ENCODE measurements at regions not wholly inside any gene's neighbourhood (a gene's known extent, or its start where the extent isn't known, plus 50 kb on each side); places are given as distances from the start of the nearest gene placed in this dataset.
"Not testable (repeated sequence)": the region's sequence is repeated elsewhere in the genome, so short reads cannot be mapped to it uniquely, and the experiment has no call there.

GRCh38 chrX:82528525-82528924 is 979.6 kb upstream of the POU3F4 start:
- Histone ChIP-seq H3K27me3 (no peaks in the 10 kb centered on the region), H3K4me3 (no peak overlapping the region), H3K9me3 (peaks cover 0 to 7% (median 0%) of the 10 kb centered on the region in 3 donors), H3K27ac (no peak overlapping the region), H3K4me1 (no peaks in the 10 kb centered on the region), H3K36me3 (no peaks in the 10 kb centered on the region)
- no peak for DNase-seq
- intact Hi-C loops (cut with DNase I; ENCODE audit: low total_unique reads) = no loop called here
- no peak for TF ChIP-seq CTCF (IDR thresholded peaks at IDR 0.05)

DNA sequence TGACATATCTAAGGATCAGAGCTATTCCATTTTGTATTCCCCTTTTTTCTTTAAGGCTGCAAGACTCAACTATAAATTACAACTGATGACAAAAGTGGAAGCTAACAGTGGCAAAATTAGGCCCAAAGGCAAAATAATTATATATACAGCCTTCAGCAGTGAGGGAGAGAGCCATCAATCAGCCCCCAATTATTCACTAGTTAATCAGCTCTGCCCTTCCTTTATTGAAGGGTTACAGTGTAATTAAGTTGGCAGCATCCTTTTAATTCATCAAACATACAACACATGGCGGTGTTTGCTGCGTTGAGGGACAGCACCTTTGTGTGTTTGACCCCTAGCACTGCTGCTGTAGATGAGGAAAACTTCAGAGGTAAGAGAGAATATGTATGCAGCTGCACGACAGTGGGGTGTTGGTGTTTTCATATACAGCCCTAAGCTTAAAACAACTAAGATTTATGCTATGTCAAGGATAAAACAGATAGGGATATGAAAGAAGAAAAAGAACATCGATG is 973.9 kb upstream of the POU3F4 start:
- TF ChIP-seq CTCF (IDR thresholded peaks at IDR 0.05) = no peak
- DNase-seq = no peak
- Histone ChIP-seq H3K27ac (no peak overlapping the region), H3K9me3 (no peaks in the 10 kb centered on the region), H3K27me3 (no peaks in the 10 kb centered on the region), H3K4me3 (no peak overlapping the region), H3K4me1 (no peaks in the 10 kb centered on the region), H3K36me3 (no peaks in the 10 kb centered on the region)
- intact Hi-C loops (cut with DNase I; ENCODE audit: low total_unique reads) = no loop called here

DNA sequence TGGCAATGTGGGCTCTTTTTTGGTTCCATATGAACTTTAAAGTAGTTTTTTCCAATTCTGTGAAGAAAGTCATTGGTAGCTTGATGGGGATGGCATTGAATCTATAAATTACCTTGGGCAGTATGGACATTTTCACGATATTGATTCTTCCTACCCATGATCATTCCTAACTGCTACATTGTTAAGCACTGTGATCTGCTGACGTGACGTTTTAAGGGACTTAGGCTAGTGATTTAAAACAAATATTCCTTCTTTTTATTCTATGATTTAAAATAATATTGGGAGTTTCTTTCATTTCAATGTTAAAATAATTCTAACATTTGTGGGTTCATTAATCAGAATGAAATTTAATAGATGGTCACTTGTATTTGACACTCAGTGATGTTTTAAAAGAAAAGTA is 970.9 kb upstream of the POU3F4 start:
- H3K36me3 ChIP-seq; intact Hi-C loops (cut with DNase I; ENCODE audit: low total_unique reads); DNase-seq: not testable (repeated sequence)

DNA sequence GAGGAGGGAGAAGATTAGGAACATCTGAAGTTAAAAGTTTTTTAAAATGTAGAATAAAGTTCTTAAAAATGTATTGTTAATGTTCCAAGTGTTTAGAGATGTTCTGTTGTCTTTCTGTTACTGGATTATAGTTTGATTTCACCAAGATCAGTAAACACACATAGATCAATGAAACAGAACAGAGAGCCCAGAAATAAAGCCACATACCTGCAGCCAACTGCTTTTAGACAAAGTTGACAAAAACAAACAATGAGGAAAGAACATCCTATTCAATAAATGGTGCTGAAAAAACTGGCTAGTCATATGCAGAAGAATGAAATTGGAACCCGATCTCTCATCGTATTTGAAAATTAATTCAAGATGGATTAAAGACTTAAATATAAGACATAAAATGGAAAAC is 966.3 kb upstream of the POU3F4 start:
- H3K4me1 ChIP-seq = no peaks in the 10 kb centered on the region
- intact Hi-C loops (cut with DNase I; ENCODE audit: low total_unique reads) = no loop called here
- TF ChIP-seq CTCF (IDR thresholded peaks at IDR 0.05) = no peak

More for the DNA sequence above, 970.9 kb upstream of the POU3F4 start:
- not testable (repeated sequence) for H3K9me3 ChIP-seq, H3K4me3 ChIP-seq, H3K4me1 ChIP-seq, H3K27ac ChIP-seq, H3K27me3 ChIP-seq

GRCh38 chrX:82552201-82552600 is 955.9 kb upstream of the POU3F4 start:
- H3K4me1 ChIP-seq; H3K9me3 ChIP-seq; DNase-seq; intact Hi-C loops (cut with DNase I; ENCODE audit: low total_unique reads); H3K27me3 ChIP-seq; H3K27ac ChIP-seq; H3K4me3 ChIP-seq; H3K36me3 ChIP-seq: not testable (repeated sequence)

More for the DNA sequence above, 966.3 kb upstream of the POU3F4 start:
- Histone ChIP-seq H3K4me3 (no peak overlapping the region), H3K36me3 (no peaks in the 10 kb centered on the region), H3K27me3 (no peaks in the 10 kb centered on the region), H3K27ac (no peak overlapping the region), H3K9me3 (no peaks in the 10 kb centered on the region)
- DNase-seq = no peak

GRCh38 chrX:82556588-82556987 is 951.5 kb upstream of the POU3F4 start:
- no peak for DNase-seq
- Histone ChIP-seq H3K27me3 (no peaks in the 10 kb centered on the region), H3K27ac (no peak overlapping the region), H3K4me1 (no peaks in the 10 kb centered on the region), H3K36me3 (no peaks in the 10 kb centered on the region), H3K4me3 (no peak overlapping the region), H3K9me3 (no peaks in the 10 kb centered on the region)
- TF ChIP-seq CTCF (IDR thresholded peaks at IDR 0.05) = no peak
- intact Hi-C loops (cut with DNase I; ENCODE audit: low total_unique reads) = no loop called here

- no peak for TF ChIP-seq CTCF (IDR thresholded peaks at IDR 0.05)
- intact Hi-C loops (cut with DNase I; ENCODE audit: low total_unique reads) = no loop called here
- no peaks in the 10 kb centered on the region for H3K36me3 ChIP-seq
- no peaks in the 10 kb centered on the region for H3K4me1 ChIP-seq
- no peaks in the 10 kb centered on the region for H3K9me3 ChIP-seq
- no peaks in the 10 kb centered on the region for H3K27me3 ChIP-seq
- no peak overlapping the region for H3K27ac ChIP-seq
- H3K4me3 ChIP-seq = no peak overlapping the region
- no peak for DNase-seq
These were observed 922.2 kb upstream of the POU3F4 start for GRCh38 chrX:82585868-82586267.
